ENCODE measurements at regions not wholly inside any gene's neighbourhood (a gene's known extent, or its start where the extent isn't known, plus 50 kb on each side); places are given as distances from the start of the nearest gene placed in this dataset.
"Not testable (repeated sequence)": the region's sequence is repeated elsewhere in the genome, so short reads cannot be mapped to it uniquely, and the experiment has no call there.

- H3K4me3 ChIP-seq (ENCODE audit: low read length): no peak overlapping the region
- no peak for TF ChIP-seq ZNF274 (IDR thresholded peaks at IDR 0.05; ENCODE audit: low read depth, low read length)
Measured at GRCh38 chr6:158900663-158901312, 81.6 kb upstream of the EZR start.

- H3K4me3 ChIP-seq (ENCODE audit: low read length): no peak overlapping the region
- TF ChIP-seq ZNF274 (IDR thresholded peaks at IDR 0.05; ENCODE audit: low read depth, low read length): no peak
Measured at GRCh38 chr6:158897236-158897635, 78.1 kb upstream of the EZR start.

DNA sequence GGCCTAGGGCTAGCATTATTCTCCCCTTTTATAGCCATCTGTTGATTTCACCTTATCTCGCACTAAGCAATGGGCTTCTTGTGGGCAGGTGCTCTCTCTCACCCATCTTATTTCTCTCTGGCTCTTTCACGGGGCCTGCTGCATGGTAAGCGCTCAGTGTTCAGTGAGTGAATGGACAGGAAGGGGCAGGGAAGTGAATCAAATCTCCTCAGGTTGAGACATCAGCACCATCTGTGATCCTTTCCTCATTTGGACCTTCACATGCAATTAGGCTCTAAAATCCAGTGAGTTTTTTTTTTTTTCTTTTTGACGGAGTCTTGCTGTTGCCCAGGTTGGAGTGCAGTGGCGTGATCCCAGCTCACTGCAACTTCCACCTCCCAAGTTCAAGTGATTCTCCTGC, 76.5 kb upstream of the EZR start:
- TF ChIP-seq ZNF274 (IDR thresholded peaks at IDR 0.05; ENCODE audit: low read depth, low read length): no peak

GRCh38 chr6:158894193-158894592, 75.0 kb upstream of the EZR start:
- no peak overlapping the region for H3K4me3 ChIP-seq (ENCODE audit: low read length)
- TF ChIP-seq ZNF274 (IDR thresholded peaks at IDR 0.05; ENCODE audit: low read depth, low read length): no peak

More for the DNA sequence above, 76.5 kb upstream of the EZR start:
- no peak overlapping the region for H3K4me3 ChIP-seq (ENCODE audit: low read length)

- no peak overlapping the region for H3K4me3 ChIP-seq (ENCODE audit: low read length)
- no peak for TF ChIP-seq ZNF274 (IDR thresholded peaks at IDR 0.05; ENCODE audit: low read depth, low read length)
Measured at GRCh38 chr6:158892266-158892665, 73.1 kb upstream of the EZR start.

GRCh38 chr6:158891560-158891959, 72.4 kb upstream of the EZR start:
- not testable (repeated sequence) for H3K4me3 ChIP-seq (ENCODE audit: low read length)

DNA sequence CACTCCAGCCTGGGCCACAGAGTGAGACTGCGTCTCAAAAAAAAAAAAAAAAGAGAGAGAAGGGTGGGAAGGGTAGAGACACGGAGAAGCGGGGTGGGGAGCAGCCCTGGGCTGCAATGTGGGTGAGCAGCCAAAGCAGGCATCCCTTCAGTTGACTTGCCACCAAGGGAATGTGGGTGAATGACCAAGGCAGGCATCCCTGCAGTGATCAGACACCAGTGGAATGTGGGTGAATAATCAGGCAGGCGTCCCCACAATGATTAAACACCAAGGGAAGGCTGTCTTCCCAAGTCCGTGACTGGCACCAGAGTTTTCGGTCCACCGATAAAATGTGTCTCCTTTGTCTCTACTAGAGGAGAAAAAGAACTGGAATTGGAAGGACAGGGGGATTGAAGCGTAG, 69.0 kb upstream of the EZR start:
- not testable (repeated sequence) for H3K4me3 ChIP-seq (ENCODE audit: low read length)

- not testable (repeated sequence) for H3K4me3 ChIP-seq (ENCODE audit: low read length)
Measured at GRCh38 chr6:158886346-158886977, 67.3 kb upstream of the EZR start.

- not testable (repeated sequence) for H3K4me3 ChIP-seq (ENCODE audit: low read length)
Measured at GRCh38 chr6:158881884-158882283, 62.7 kb upstream of the EZR start.

- not testable (repeated sequence) for H3K4me3 ChIP-seq (ENCODE audit: low read length)
Measured at GRCh38 chr6:158881276-158881675, 62.1 kb upstream of the EZR start.

DNA sequence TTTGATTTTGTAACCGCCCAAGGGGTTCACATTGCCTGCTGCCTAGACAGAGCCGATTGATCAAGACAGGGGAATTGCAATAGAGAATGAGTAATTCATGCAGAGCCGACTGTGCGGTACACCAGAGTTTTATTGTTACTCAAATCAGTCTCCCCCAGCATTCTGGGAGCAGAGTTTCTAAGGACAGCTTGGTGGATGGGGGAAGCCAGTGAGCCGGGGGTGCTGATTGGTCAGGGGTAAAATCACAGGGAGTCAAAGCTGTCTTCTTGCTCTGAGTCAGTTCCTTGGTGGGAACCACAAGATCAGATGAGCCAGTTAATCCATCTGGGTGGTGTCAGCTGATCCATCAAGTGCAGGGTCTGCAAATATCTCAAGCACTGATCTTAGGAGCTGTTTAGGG, 60.0 kb upstream of the EZR start:
- no peak for TF ChIP-seq ZNF274 (IDR thresholded peaks at IDR 0.05; ENCODE audit: low read depth, low read length)
- no peak overlapping the region for H3K4me3 ChIP-seq (ENCODE audit: low read length)

- no peak for TF ChIP-seq ZNF274 (IDR thresholded peaks at IDR 0.05; ENCODE audit: low read depth, low read length)
- no peak overlapping the region for H3K4me3 ChIP-seq (ENCODE audit: low read length)
Measured at GRCh38 chr6:158877716-158878115, 58.5 kb upstream of the EZR start.

DNA sequence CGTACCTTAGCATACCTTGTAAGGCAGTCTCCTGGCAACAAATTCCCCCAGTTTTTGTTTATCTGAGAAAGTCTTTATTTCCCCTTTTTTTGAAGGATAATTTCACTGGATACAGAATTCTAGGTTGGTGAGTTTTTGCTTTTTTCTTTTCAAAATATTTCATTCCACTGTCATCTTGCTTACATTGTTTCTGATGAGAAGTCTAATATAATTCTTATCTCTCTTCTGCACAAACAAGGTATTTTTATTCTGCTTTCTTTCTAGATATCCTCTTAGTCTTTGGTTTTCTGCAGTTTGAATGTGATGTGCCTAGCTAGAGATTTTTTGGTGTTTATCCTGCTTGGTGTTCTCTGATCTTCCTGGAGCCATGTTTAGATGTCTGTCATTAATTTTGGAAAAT, 57.7 kb upstream of the EZR start:
- no peak for TF ChIP-seq ZNF274 (IDR thresholded peaks at IDR 0.05; ENCODE audit: low read depth, low read length)
- no peak overlapping the region for H3K4me3 ChIP-seq (ENCODE audit: low read length)

DNA sequence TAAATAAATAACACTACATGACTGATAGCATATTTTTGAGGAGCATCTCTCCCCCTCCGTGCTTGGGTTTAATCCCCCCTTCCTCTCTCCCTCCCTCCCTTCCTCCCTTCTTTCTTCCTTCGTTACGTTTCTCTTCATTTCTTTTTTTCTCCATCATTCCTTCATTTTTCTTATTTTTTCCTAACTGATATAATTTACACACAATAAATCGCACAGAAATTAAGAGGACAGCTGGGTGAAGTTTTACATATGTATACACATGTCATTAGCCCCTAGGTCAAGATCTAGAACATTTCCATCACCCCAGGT, 51.4 kb upstream of the EZR start:
- peak overlapping the region; percentile 37; the same call in 1 of the 2 replicates for H3K4me3 ChIP-seq (ENCODE audit: low read length)
- no peak for TF ChIP-seq ZNF274 (IDR thresholded peaks at IDR 0.05; ENCODE audit: low read depth, low read length)

GRCh38 chr6:158869826-158870648, 50.9 kb upstream of the EZR start:
- peak overlapping the region; percentile 37; the same call in 1 of the 2 replicates for H3K4me3 ChIP-seq (ENCODE audit: low read length)
- TF ChIP-seq ZNF274 (IDR thresholded peaks at IDR 0.05; ENCODE audit: low read depth, low read length): no peak

Data from GM08714 (cell line).